GM19043 (cell line): ENCODE measurements at regions not wholly inside any gene's neighbourhood (a gene's known extent, or its start where the extent isn't known, plus 50 kb on each side); places are given as distances from the start of the nearest gene placed in this dataset.

ENCODE experiments used
- ATAC-seq: cut with Tn5 transposase; IDR thresholded peaks from one replicate; pipeline ENCODE4 v1.9.1; 2021; ENCODE audit warnings: low read depth; ENCODE audit not compliant: unreplicated experiment

- no peak for ATAC-seq
Measured at GRCh38 chr1:83112248-83112885, 886.6 kb downstream of the TTLL7 start.

- no peak for ATAC-seq
Measured at GRCh38 chr1:83110156-83110555, 888.8 kb downstream of the TTLL7 start.

- no peak for ATAC-seq
Measured at GRCh38 chr1:83109692-83110091, 889.2 kb downstream of the TTLL7 start.

- ATAC-seq, result no peak
Measured at GRCh38 chr1:83104558-83104957, 894.4 kb downstream of the TTLL7 start.

- ATAC-seq, result no peak
Measured at GRCh38 chr1:83103341-83103740, 895.6 kb downstream of the TTLL7 start.

- no peak for ATAC-seq
Measured at GRCh38 chr1:83102630-83103071, 896.3 kb downstream of the TTLL7 start.

- no peak for ATAC-seq
Measured at GRCh38 chr1:83101406-83101805, 897.5 kb downstream of the TTLL7 start.

- ATAC-seq, result no peak
Measured at GRCh38 chr1:83100133-83100532, 898.8 kb downstream of the TTLL7 start.

- no peak for ATAC-seq
Measured at GRCh38 chr1:83098791-83099190, 900.1 kb downstream of the TTLL7 start.

GRCh38 chr1:83098131-83098530 is 900.8 kb downstream of the TTLL7 start:
- ATAC-seq, result no peak

GRCh38 chr1:83097715-83098114 is 901.2 kb downstream of the TTLL7 start:
- ATAC-seq, result no peak

GRCh38 chr1:83095570-83095969 is 903.4 kb downstream of the TTLL7 start:
- no peak for ATAC-seq

GRCh38 chr1:83090195-83090594 is 908.7 kb downstream of the TTLL7 start:
- no peak for ATAC-seq

GRCh38 chr1:83087851-83088250 is 911.1 kb downstream of the TTLL7 start:
- no peak for ATAC-seq

GRCh38 chr1:83086986-83087512 is 911.9 kb downstream of the TTLL7 start:
- no peak for ATAC-seq

GRCh38 chr1:83086346-83086745 is 912.6 kb downstream of the TTLL7 start:
- no peak for ATAC-seq

GRCh38 chr1:83083589-83084224 is 915.2 kb downstream of the TTLL7 start:
- ATAC-seq, result no peak

GRCh38 chr1:83077411-83077810 is 921.5 kb downstream of the TTLL7 start:
- no peak for ATAC-seq

- ATAC-seq, result no peak
Measured at GRCh38 chr1:83075107-83075506, 923.8 kb downstream of the TTLL7 start.

GRCh38 chr1:83067954-83068353 is 931.0 kb downstream of the TTLL7 start:
- ATAC-seq, result no peak

- no peak for ATAC-seq
Measured at GRCh38 chr1:83065952-83066727, 932.8 kb downstream of the TTLL7 start.
